ENCODE measurements at regions not wholly inside any gene's neighbourhood (a gene's known extent, or its start where the extent isn't known, plus 50 kb on each side); places are given as distances from the start of the nearest gene placed in this dataset.

GRCh38 chr2:55760125-55760524 is 66.5 kb upstream of the PNPT1 start:
- Histone ChIP-seq H3K27me3 (ENCODE audit: control insufficient read depth, insufficient read depth, low read length) (no peaks in the 10 kb centered on the region), H2BK120ac (ENCODE audit: low read depth, low read length) (no peak overlapping the region), H4K20me1 (ENCODE audit: insufficient read depth, low read length) (no peaks in the 10 kb centered on the region), H4K8ac (ENCODE audit: low read depth in 2 of 2, low read length in 2 of 2) (no peak overlapping the region), H3K4me3 (ENCODE audit: insufficient read depth, low read depth, low read length) (no peak overlapping the region), H3K18ac (ENCODE audit: low read depth, low read length) (no peak overlapping the region), H3K9me3 (ENCODE audit: control insufficient read depth, insufficient read depth, low read length) (no peaks in the 10 kb centered on the region), H3K9me1 (ENCODE audit: insufficient read depth, low read length) (no peaks in the 10 kb centered on the region), H3K79me1 (ENCODE audit: low read depth in 1 of 2, low read length in 2 of 2) (no peaks in the 10 kb centered on the region), H2BK20ac (ENCODE audit: low read depth, low read length) (no peak overlapping the region), H2AK9ac (replicated peaks; ENCODE audit: low read depth, low read length, poor library complexity) (no peak overlapping the region), H3K23ac (ENCODE audit: low read depth, low read length) (no peak overlapping the region), H2BK5ac (ENCODE audit: low read depth, low read length, poor library complexity, severe bottlenecking) (no peak overlapping the region), H3K4me1 (ENCODE audit: control insufficient read depth, insufficient read depth, low read length) (peaks cover 2% of the 10 kb centered on the region; the same call in 1 of the 2 replicates), H2AFZ (replicated peaks; ENCODE audit: low read length, poor library complexity) (no peak overlapping the region), H3K27ac (ENCODE audit: insufficient read depth, low read length) (no peak overlapping the region), H3K4ac (ENCODE audit: low read depth, low read length) (no peak overlapping the region), H4K5ac (ENCODE audit: low read depth, low read length) (no peak overlapping the region), H3K4me2 (ENCODE audit: low read depth, low read length) (no peak overlapping the region), H2BK15ac (ENCODE audit: low read depth, low read length) (no peak overlapping the region), H2AK5ac (ENCODE audit: low read depth, low read length) (no peak overlapping the region), H3K9ac (ENCODE audit: low read depth, low read length) (no peak overlapping the region), H3K14ac (replicated peaks; ENCODE audit: low read depth, low read length) (no peak overlapping the region), H3K56ac (ENCODE audit: extremely low read depth, insufficient read depth, low read length) (no peak overlapping the region), H3K36me3 (ENCODE audit: control insufficient read depth, insufficient read depth, low read length) (no peaks in the 10 kb centered on the region), H4K91ac (ENCODE audit: insufficient read depth, low read depth, low read length) (no peak overlapping the region)
- ATAC-seq (ENCODE audit: low read depth) (no peak), DNase-seq (no peak)
- TF ChIP-seq RCOR1 (IDR thresholded peaks at IDR 0.05; ENCODE audit: insufficient replicate concordance, low read length) (no peak), CEBPB (IDR thresholded peaks at IDR 0.05; ENCODE audit: low read depth, low read length) (0 out of 2 replicates have a peak, but pooled peaks have one; percentile 12), MXI1 (IDR thresholded peaks at IDR 0.05; ENCODE audit: borderline replicate concordance, low read depth, low read length) (no peak)
- intact Hi-C loops (cut with micrococcal nuclease), result no loop called here
- no TSS peak for BruUV-seq (replicated peaks)
- WGBS, 2 experiments (ENCODE audit: extremely low coverage in 2 of 2, insufficient read length in 1 of 2), result no CpG with 5 or more reads among the region's 2 CpGs
- in situ Hi-C loops (cut with MboI; ENCODE audit: low sequenced_read_pairs), result loop anchor here (5.0 to 10.0 kb wide), 2 partner anchors 202 to 245 kb away; no protein-coding TSS in a partner anchor
- CTCF ChIA-PET, result interaction anchor here (0.9 kb wide), 1 partner anchor 11 kb away, joined by 4 read pairs; no protein-coding TSS in a partner anchor
- dilution Hi-C loops (cut with HindIII; ENCODE audit: low sequenced_read_pairs, unreplicated experiment), result no loop called here
- POLR2A ChIA-PET (ENCODE audit: unreplicated experiment), result no interaction called here

All from IMR-90 (cell line).